ENCODE measurements at regions not wholly inside any gene's neighbourhood (a gene's known extent, or its start where the extent isn't known, plus 50 kb on each side); places are given as distances from the start of the nearest gene placed in this dataset.

DNA sequence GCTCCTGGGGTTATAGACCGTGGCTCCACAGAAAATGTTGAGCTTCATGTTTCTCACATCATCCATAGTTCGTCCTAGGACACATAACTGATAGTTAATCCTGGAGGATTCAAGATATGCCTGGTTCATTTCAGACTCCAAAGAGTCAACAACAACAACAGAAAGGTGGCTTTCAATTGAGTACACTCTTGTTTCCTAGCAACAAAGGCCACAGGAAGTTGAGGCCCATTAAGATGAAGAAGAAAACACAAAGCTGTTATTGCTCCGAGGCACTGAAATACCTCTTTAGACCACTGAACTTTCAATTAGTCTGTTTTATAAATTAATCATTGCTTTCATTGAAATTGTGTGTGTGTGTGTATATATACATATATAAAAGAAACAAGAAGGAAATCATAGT is 154.5 kb downstream of the YIPF5 start:
- Histone ChIP-seq H3K4me1 (ENCODE audit: insufficient read depth, low read length) (peaks cover 8% of the 10 kb centered on the region; the same call in 1 of the 2 replicates), H3K9me3 (ENCODE audit: control insufficient read depth, insufficient read depth, low read length) (peaks cover 28% of the 10 kb centered on the region), H3K9ac (ENCODE audit: low read depth, low read length) (no peak overlapping the region), H3K36me3 (ENCODE audit: insufficient read depth, low read length) (no peaks in the 10 kb centered on the region; the same call in none of the 2 replicates)

DNA sequence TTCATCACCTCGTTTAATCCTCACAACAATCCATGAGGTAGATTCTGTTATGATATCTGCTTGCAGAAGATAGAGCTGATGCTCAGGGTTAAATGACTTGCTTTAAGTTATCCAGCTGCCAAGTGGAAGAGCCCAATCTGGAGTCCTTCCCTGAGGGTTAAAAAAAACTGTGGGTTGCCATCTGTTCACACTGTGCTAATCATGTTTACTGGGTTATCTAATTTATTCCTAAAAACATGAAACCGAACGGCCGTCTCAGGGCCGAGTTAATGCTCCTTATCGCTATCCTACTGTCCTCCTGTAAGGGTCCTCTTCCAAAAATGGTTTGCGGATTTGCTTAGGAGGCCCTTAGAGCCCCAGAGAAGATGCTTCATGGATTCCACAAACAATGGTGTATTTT is 153.3 kb downstream of the YIPF5 start:
- H3K9me3 ChIP-seq (ENCODE audit: control insufficient read depth, insufficient read depth, low read length): peaks cover 25% of the 10 kb centered on the region
- H3K4me1 ChIP-seq (ENCODE audit: insufficient read depth, low read length): peaks cover 7% of the 10 kb centered on the region; the same call in 1 of the 2 replicates
- H3K9ac ChIP-seq (ENCODE audit: low read depth, low read length): no peak overlapping the region
- no peaks in the 10 kb centered on the region; the same call in none of the 2 replicates for H3K36me3 ChIP-seq (ENCODE audit: insufficient read depth, low read length)

DNA sequence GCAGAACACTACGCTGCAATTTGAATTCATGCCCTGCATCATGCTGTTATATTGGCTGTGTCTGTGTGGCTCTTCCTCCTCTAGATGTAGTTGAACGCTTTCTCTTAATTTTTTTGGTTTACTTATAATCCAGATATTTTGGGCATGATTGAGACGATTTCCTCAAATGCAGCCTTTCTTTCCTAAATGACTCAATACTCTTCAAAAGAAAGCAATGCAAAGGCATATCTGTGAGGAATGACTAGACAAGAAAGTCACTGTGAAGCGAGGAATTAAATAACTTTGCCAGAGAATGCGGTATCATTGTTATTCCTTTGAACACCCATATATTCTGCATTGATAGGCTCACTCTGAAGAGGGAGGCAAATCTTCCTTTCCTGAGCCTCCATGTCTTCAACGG is 152.8 kb downstream of the YIPF5 start:
- Histone ChIP-seq H3K4me1 (ENCODE audit: insufficient read depth, low read length) (peaks cover 7% of the 10 kb centered on the region; the same call in 1 of the 2 replicates), H3K36me3 (ENCODE audit: insufficient read depth, low read length) (no peaks in the 10 kb centered on the region; the same call in none of the 2 replicates), H3K9me3 (ENCODE audit: control insufficient read depth, insufficient read depth, low read length) (peaks cover 21% of the 10 kb centered on the region), H3K9ac (ENCODE audit: low read depth, low read length) (no peak overlapping the region)

DNA sequence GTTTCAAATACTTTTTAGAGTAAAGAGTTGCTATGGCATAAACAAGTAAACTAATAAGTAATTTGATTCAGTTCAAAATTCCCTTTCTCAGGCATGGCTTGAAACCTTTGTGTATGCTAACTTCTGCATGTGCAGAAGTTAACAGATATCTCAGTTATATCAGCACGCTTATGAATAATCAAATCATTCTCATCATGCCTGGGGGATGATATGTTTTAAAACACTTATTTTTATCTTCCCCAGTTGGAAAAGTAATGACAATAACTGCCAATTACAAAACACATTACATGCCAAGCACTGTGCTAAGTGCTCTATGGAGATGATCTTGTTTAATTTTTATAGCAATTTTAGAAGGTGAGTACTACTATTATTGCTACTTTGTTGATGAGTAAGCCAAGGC is 146.4 kb downstream of the YIPF5 start:
- H3K9me3 ChIP-seq (ENCODE audit: control insufficient read depth, insufficient read depth, low read length): no peaks in the 10 kb centered on the region
- H3K9ac ChIP-seq (ENCODE audit: low read depth, low read length): no peak overlapping the region
- no peaks in the 10 kb centered on the region for H3K36me3 ChIP-seq (ENCODE audit: insufficient read depth, low read length)
- no peaks in the 10 kb centered on the region for H3K4me1 ChIP-seq (ENCODE audit: insufficient read depth, low read length)

DNA sequence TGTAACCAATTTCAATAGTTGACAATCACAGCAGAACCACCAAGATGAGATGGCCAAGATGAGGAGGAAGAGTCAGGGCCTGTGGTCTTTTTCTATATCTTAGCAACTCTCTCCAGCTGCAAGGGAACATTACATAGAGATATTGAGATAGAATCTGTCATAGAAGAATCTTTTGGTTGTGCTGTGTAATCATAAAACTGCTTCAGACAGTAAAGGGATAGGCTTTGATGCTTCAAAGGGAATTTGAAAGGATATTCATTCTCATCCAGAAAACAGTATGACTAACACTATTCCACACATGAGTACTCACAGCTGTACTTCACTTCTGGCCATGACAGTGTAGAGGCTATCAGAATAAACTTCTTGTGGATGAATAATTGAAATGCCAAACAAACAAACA is 145.9 kb downstream of the YIPF5 start:
- H3K36me3 ChIP-seq (ENCODE audit: insufficient read depth, low read length): no peaks in the 10 kb centered on the region
- no peak overlapping the region for H3K9ac ChIP-seq (ENCODE audit: low read depth, low read length)
- H3K4me1 ChIP-seq (ENCODE audit: insufficient read depth, low read length): no peaks in the 10 kb centered on the region
- H3K9me3 ChIP-seq (ENCODE audit: control insufficient read depth, insufficient read depth, low read length): no peaks in the 10 kb centered on the region

DNA sequence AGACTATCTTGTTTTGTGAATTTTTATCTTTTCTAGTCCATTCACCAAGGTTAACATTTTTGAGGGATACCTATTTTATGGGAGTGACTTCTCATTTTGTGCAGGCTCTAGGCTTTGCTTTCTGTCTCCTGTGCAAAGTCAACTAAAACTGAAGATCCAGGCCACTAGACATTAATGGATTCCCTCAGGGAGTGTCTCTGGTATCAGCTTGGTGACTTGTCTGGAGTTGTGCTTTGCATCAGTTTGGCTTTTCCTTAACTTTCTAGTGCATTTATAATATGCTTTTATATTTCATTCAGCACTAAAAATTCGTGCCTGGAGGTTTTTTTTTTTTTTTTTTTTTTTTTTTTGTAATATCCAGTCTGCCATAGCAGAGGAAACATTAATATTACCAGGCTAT is 144.2 kb downstream of the YIPF5 start:
- H3K4me1 ChIP-seq (ENCODE audit: insufficient read depth, low read length): no peaks in the 10 kb centered on the region
- H3K36me3 ChIP-seq (ENCODE audit: insufficient read depth, low read length): no peaks in the 10 kb centered on the region
- no peaks in the 10 kb centered on the region for H3K9me3 ChIP-seq (ENCODE audit: control insufficient read depth, insufficient read depth, low read length)
- no peak overlapping the region for H3K9ac ChIP-seq (ENCODE audit: low read depth, low read length)

DNA sequence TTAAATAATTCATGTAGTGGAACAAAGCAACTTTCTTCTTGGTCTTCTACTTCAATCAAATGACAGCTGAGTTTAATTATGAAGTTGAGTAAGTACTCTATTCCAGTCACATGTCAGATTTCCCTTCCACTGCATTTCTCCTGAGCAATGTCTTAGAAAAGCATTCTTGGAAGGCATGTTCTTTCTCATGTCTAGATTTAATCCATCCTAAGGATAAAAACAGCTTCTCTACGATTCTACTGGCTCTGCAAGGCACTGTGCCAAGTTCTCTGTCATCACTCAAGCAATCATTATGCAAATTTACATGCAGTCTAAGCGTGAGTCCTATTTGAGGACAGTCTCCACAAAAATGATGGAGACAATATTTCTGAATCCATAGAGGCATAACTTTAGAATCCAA is 142.4 kb downstream of the YIPF5 start:
- Histone ChIP-seq H3K9me3 (ENCODE audit: control insufficient read depth, insufficient read depth, low read length) (no peaks in the 10 kb centered on the region), H3K9ac (ENCODE audit: low read depth, low read length) (no peak overlapping the region), H3K4me1 (ENCODE audit: insufficient read depth, low read length) (no peaks in the 10 kb centered on the region), H3K36me3 (ENCODE audit: insufficient read depth, low read length) (no peaks in the 10 kb centered on the region)

DNA sequence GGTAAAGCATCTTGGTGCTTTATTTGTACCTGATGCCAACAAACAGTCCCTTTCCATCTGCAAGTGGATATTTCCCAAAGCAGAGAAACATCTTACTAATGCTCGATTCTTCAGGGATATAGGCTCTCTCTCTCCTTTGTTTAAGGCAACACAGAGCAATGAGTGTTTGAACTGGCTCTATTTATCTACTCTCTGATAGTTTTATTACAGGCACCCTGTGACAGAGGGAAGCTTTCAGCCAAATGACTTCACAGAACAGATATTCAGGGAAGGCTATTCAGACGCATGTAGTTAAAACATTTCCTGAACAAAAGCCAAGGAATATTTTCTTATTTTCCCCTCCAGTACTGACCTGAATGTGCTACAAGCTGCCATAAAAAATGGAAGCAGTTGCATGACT is 141.8 kb downstream of the YIPF5 start:
- Histone ChIP-seq H3K9me3 (ENCODE audit: control insufficient read depth, insufficient read depth, low read length) (no peaks in the 10 kb centered on the region), H3K4me1 (ENCODE audit: insufficient read depth, low read length) (no peaks in the 10 kb centered on the region), H3K36me3 (ENCODE audit: insufficient read depth, low read length) (no peaks in the 10 kb centered on the region), H3K9ac (ENCODE audit: low read depth, low read length) (no peak overlapping the region)

DNA sequence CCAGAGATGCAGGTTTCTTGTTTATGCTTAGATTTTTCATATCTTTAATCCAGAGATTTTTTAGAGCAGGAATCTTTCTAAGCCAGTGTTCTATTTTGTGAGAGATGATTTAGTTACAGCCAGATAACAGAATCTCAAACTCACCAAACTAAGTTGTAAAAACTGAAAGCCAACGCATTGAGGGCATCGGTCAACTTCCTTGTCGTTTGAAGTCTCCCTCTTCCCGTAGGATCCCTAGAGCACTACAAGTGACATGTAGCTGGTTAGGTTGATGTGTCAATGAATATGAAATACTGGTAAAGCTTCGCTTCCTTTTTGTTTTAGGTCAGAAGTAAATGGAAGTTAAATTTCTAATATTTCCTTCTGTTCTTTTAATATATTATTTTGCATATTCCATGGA is 139.6 kb downstream of the YIPF5 start:
- no peak overlapping the region for H3K9ac ChIP-seq (ENCODE audit: low read depth, low read length)
- H3K9me3 ChIP-seq (ENCODE audit: control insufficient read depth, insufficient read depth, low read length): no peaks in the 10 kb centered on the region
- H3K36me3 ChIP-seq (ENCODE audit: insufficient read depth, low read length): no peaks in the 10 kb centered on the region
- no peaks in the 10 kb centered on the region for H3K4me1 ChIP-seq (ENCODE audit: insufficient read depth, low read length)

DNA sequence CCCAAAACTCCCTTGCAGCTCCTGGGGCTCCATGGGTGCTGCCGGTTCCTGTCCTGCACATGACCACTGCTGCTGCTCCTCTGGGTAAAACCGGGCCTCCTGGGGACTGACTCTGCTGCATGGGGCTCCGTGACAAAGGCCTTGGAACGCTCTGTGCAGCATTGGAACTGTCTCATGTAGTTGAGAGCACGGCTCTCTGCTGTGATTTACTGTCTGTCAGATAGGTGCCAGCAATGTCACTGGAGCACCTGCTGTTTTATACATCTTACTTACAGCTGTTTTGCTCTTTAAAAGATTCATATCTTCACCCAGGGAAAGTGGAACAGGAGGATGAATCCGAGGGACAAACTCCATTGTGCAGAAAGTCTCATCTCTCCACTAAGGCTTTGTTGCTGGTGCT is 138.1 kb downstream of the YIPF5 start:
- Histone ChIP-seq H3K4me1 (ENCODE audit: insufficient read depth, low read length) (no peaks in the 10 kb centered on the region), H3K9me3 (ENCODE audit: control insufficient read depth, insufficient read depth, low read length) (no peaks in the 10 kb centered on the region), H3K36me3 (ENCODE audit: insufficient read depth, low read length) (no peaks in the 10 kb centered on the region), H3K9ac (ENCODE audit: low read depth, low read length) (no peak overlapping the region)

DNA sequence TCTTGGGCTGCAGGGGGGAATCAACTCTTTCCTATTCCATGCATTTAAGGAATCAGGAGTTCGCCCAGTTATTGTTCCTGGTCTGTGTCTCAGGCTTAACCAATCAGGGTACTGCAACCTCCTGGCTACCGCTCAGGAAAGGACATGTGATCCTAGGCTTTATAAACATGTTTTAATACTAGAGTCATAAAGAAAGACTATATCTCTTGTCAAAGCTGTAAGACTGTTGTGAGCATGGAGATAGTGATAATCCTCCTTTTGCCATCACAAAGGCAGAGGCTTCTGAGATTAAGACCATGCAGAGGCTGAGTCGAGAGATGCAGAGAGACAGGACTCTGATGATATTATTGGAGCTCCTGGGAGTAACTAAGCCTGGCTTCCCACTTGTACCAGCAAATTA is 137.0 kb downstream of the YIPF5 start:
- Histone ChIP-seq H3K9ac (ENCODE audit: low read depth, low read length) (no peak overlapping the region), H3K9me3 (ENCODE audit: control insufficient read depth, insufficient read depth, low read length) (no peaks in the 10 kb centered on the region), H3K4me1 (ENCODE audit: insufficient read depth, low read length) (no peaks in the 10 kb centered on the region), H3K36me3 (ENCODE audit: insufficient read depth, low read length) (no peaks in the 10 kb centered on the region)

DNA sequence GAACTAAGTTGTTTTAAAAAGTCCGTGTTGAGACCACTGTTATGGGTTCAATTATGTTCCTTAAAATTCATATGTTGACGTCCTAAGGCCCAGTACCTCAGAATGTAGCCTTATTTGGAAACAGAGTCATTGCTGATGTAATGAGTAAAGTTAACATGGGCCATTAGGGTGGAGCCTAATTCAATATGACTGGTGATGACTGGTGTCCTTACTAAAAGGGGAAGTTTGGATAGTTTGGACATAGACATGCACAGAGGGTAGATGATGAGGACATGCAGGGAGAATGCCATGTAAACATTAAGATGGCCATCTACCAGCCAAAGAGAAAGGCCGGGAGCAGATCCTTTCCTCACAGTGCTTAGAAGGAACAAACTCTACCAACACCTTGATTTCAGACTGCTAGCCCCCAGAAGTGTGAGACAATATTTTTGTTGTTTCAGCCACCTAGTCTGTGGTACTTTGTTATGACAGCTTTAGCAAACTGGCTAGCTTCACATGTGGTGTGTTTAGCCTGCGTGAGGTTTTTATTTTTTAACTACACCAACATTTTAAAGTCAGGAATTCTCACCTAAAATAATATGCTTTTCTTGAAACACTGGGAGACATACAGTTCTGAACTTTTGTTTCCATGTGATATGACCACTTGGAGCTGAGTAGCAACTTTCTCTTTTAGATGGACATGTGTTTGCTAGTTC is 135.3 kb downstream of the YIPF5 start:
- H3K36me3 ChIP-seq (ENCODE audit: insufficient read depth, low read length): no peaks in the 10 kb centered on the region
- no peaks in the 10 kb centered on the region for H3K9me3 ChIP-seq (ENCODE audit: control insufficient read depth, insufficient read depth, low read length)

DNA sequence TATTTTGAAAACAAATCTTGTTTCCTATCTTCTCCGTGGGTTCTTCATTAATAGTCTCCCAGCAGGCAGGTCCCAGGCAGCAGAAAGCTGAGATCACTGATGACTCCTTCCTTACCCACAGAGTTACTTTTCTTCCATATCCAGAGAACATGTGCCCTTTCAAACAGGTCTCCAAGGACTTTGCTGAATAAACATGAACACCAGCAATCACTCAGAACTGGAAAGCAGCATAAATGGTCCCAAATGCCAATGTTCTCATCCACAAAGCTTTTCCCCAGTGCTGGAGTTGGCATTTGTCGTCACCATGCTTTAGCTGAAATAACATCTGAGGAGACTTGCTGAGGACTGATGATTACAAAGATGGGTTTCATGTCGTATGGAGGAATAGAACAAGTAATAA is 134.0 kb downstream of the YIPF5 start:
- Histone ChIP-seq H3K9me3 (ENCODE audit: control insufficient read depth, insufficient read depth, low read length) (no peaks in the 10 kb centered on the region), H3K9ac (ENCODE audit: low read depth, low read length) (no peak overlapping the region), H3K36me3 (ENCODE audit: insufficient read depth, low read length) (no peaks in the 10 kb centered on the region), H3K4me1 (ENCODE audit: insufficient read depth, low read length) (no peaks in the 10 kb centered on the region)

More for the DNA sequence above, 135.3 kb downstream of the YIPF5 start:
- Histone ChIP-seq H3K9ac (ENCODE audit: low read depth, low read length) (no peak overlapping the region), H3K4me1 (ENCODE audit: insufficient read depth, low read length) (no peaks in the 10 kb centered on the region)

DNA sequence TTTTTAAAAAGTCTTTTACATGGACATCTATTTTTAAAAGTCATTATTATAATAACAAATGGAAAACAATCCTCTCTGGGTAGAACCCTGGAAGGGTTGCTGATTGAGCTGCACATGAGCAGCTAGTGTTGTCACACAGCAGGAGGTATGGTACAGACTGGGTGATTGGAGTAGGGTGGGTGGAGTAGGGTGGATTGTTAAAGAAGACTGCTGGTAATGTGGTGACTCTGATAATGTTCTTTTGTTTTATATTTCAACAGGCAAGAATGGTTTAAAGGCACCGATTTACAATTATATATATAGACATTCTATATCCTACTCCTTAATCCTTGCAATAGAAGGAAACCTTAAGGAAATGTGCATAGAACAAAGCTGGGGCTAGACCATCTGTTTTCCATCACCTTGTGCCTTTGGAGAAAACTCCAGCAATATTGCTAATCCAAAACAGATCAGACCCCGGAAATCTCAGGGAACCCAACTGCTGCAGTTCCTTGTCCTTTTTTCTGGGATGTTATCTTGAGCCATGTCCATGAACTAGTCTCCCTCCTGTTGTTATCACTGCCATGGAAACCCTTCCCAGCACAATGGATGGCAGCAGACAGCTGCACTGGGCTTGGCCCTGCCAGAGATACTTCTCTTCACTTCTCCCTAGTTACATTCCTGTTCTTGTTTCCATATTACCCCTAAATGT is 129.7 kb downstream of the YIPF5 start:
- no peaks in the 10 kb centered on the region for H3K4me1 ChIP-seq (ENCODE audit: insufficient read depth, low read length)
- no peaks in the 10 kb centered on the region for H3K36me3 ChIP-seq (ENCODE audit: insufficient read depth, low read length)
- no peaks in the 10 kb centered on the region for H3K9me3 ChIP-seq (ENCODE audit: control insufficient read depth, insufficient read depth, low read length)
- H3K9ac ChIP-seq (ENCODE audit: low read depth, low read length): no peak overlapping the region

DNA sequence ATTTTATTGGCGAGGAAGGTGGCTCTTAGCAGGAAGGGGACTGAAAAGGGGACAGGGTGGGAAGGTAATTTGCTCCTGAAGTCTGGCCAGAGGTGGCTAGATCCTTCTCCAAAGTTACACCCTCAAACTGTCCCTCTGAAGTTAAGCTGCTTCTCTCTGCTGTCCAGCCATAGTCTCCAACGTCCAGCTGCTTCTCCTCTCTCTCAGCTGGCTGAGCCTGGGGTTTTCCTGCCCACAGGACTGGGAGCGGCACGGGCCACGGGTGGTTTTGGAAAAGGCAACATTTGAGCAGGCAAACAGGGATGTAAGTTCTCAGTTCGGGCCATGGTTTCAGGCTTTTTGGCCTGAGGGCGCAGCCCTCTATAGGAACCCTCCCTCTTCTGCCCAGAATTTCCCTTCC is 128.3 kb downstream of the YIPF5 start:
- H3K9me3 ChIP-seq (ENCODE audit: control insufficient read depth, insufficient read depth, low read length): no peaks in the 10 kb centered on the region
- H3K4me1 ChIP-seq (ENCODE audit: insufficient read depth, low read length): no peaks in the 10 kb centered on the region
- no peaks in the 10 kb centered on the region for H3K36me3 ChIP-seq (ENCODE audit: insufficient read depth, low read length)
- H3K9ac ChIP-seq (ENCODE audit: low read depth, low read length): no peak overlapping the region
